CD14-positive monocyte (primary cell): ENCODE measurements at regions not wholly inside any gene's neighbourhood (a gene's known extent, or its start where the extent isn't known, plus 50 kb on each side); places are given as distances from the start of the nearest gene placed in this dataset.

Source experiments
- DNase-seq, 3 donors: peaks; one replicate each; pipeline ENCODE4 v3.0.0-alpha.2; 2011 to 2022
- H2AFZ ChIP-seq: 2 replicates; pipeline ENCODE4 v1.6.0; 2012; ENCODE audit warnings: mild to moderate bottlenecking, low read depth, low read length, inconsistent platforms; ENCODE audit not compliant: insufficient read depth, poor library complexity, severe bottlenecking
- H3K27ac ChIP-seq, 2 donors: 1 replicate in 1 of 2; 2 replicates in 1 of 2; pipeline ENCODE4 v1.5.1; 2012 to 2013; ENCODE audit warnings: low read length in 2 of 2, control low read depth in 1 of 2, inconsistent platforms in 1 of 2, low read depth in 1 of 2, mild to moderate bottlenecking in 1 of 2
- H3K27me3 ChIP-seq, 2 donors: one replicate each; pipeline versions ENCODE4 v1.6.0 to v1.6.1; 2011 to 2013; ENCODE audit warnings: low read length in 2 of 2; ENCODE audit not compliant: control insufficient read depth in 2 of 2, insufficient read depth in 2 of 2
- H3K36me3 ChIP-seq, 2 donors: replicated peaks in 1 of 2; 1 replicate in 1 of 2; 2 replicates in 1 of 2; pipeline versions ENCODE4 v1.5.1 to v1.6.1; 2012 to 2013; ENCODE audit warnings: low read length in 2 of 2, control low read depth in 1 of 2, inconsistent platforms in 1 of 2, mild to moderate bottlenecking in 1 of 2; ENCODE audit not compliant: insufficient read depth in 2 of 2, control insufficient read depth in 1 of 2
- H3K4me1 ChIP-seq, 2 donors: 1 replicate in 1 of 2; 2 replicates in 1 of 2; pipeline versions ENCODE4 v1.5.1 to v1.6.1; 2012 to 2013; ENCODE audit warnings: low read length in 2 of 2, control low read depth in 1 of 2, inconsistent platforms in 1 of 2, mild to moderate bottlenecking in 1 of 2, moderate library complexity in 1 of 2; ENCODE audit not compliant: insufficient read depth in 2 of 2, control insufficient read depth in 1 of 2
- H3K4me2 ChIP-seq: replicated peaks from 2 replicates; pipeline ENCODE3; 2012; ENCODE audit warnings: low read length, moderate library complexity, mild to moderate bottlenecking; ENCODE audit not compliant: poor library complexity, severe bottlenecking; ENCODE audit errors: extremely low read depth
- H3K4me3 ChIP-seq, 3 experiments: fragments of 200-600 bp in 1 of 3; sonication (generic) in 1 of 3; replicated peaks in 1 of 3; 1 replicate in 2 of 3; 2 replicates in 1 of 3; pipeline ENCODE4 v1.5.1; 2011 to 2013; ENCODE audit warnings: low read length in 3 of 3, mild to moderate bottlenecking in 3 of 3, control low read depth in 2 of 3, low read depth in 2 of 3, inconsistent platforms in 1 of 3, moderate library complexity in 1 of 3
- H3K79me2 ChIP-seq: 2 replicates; pipeline ENCODE4 v1.6.0; 2012; ENCODE audit warnings: mild to moderate bottlenecking, control low read depth, inconsistent platforms, low read length, moderate library complexity; ENCODE audit not compliant: insufficient read depth
- H3K9ac ChIP-seq: 2 replicates; pipeline ENCODE4 v1.6.0; 2017; ENCODE audit warnings: low read length, mild to moderate bottlenecking; ENCODE audit not compliant: insufficient read depth, poor library complexity, severe bottlenecking
- H3K9me3 ChIP-seq, 2 donors: replicated peaks in 1 of 2; 1 replicate in 1 of 2; 2 replicates in 1 of 2; pipeline versions ENCODE4 v1.5.1 to v1.6.1; 2012 to 2013; ENCODE audit warnings: low read length in 2 of 2, control low read depth in 1 of 2; ENCODE audit not compliant: control insufficient read depth in 1 of 2, insufficient read depth in 1 of 2
- H4K20me1 ChIP-seq: 2 replicates; pipeline ENCODE4 v1.6.0; 2012; ENCODE audit warnings: mild to moderate bottlenecking, low read length, control low read depth, moderate library complexity; ENCODE audit not compliant: insufficient read depth
- H3K27ac Mint-ChIP-seq, 7 donors: one replicate each; pipeline ENCODE4 v1.8.0; 2020; ENCODE audit warnings: mild to moderate bottlenecking in 7 of 7, mixed read lengths in 7 of 7, moderate library complexity in 6 of 7, inconsistent platforms in 2 of 7
- H3K27me3 Mint-ChIP-seq, 3 donors: one replicate each; pipeline ENCODE4 v1.8.0; 2021 to 2022; ENCODE audit warnings: low read depth in 3 of 3, mild to moderate bottlenecking in 3 of 3, mixed read lengths in 3 of 3, moderate library complexity in 3 of 3, inconsistent platforms in 1 of 3
- H3K36me3 Mint-ChIP-seq, 2 donors: one replicate each; pipeline ENCODE4 v1.8.0; 2020; ENCODE audit warnings: mixed read lengths in 2 of 2, inconsistent platforms in 1 of 2, mild to moderate bottlenecking in 1 of 2
- H3K4me1 Mint-ChIP-seq: one replicate; pipeline ENCODE4 v1.8.0; 2020; ENCODE audit warnings: mild to moderate bottlenecking, mixed read lengths
- H3K4me3 Mint-ChIP-seq, 2 donors: one replicate each; pipeline ENCODE4 v1.8.0; 2020; ENCODE audit warnings: mild to moderate bottlenecking in 2 of 2, mixed read lengths in 2 of 2, moderate library complexity in 1 of 2
- H3K9me3 Mint-ChIP-seq, 7 donors: one replicate each; pipeline ENCODE4 v1.8.0; 2020 to 2022; ENCODE audit warnings: mixed read lengths in 7 of 7, mild to moderate bottlenecking in 6 of 7, moderate library complexity in 6 of 7, inconsistent platforms in 2 of 7
- WGBS: methylation state at CpG from one replicate; pipeline ENCODE4 v1.1.5; 2013; ENCODE audit warnings: missing lambda C conversion rate; ENCODE audit not compliant: insufficient coverage; 5-methylcytosine and 5-hydroxymethylcytosine counted together
- intact Hi-C, 2 donors: fragments of 100-400 bp; cut with micrococcal nuclease; formaldehyde crosslinking; loops; one replicate each; pipeline versions ENCODE4 v1.15.0 to v1.15.1; 2023
- TF ChIP-seq, protein P1 (sequence below): fragments of 200-600 bp; IDR thresholded peaks from one replicate; pipeline ENCODE4 v1.8.0; 2022; ENCODE audit warnings: antibody characterized with exemption, mild to moderate bottlenecking

DNA sequence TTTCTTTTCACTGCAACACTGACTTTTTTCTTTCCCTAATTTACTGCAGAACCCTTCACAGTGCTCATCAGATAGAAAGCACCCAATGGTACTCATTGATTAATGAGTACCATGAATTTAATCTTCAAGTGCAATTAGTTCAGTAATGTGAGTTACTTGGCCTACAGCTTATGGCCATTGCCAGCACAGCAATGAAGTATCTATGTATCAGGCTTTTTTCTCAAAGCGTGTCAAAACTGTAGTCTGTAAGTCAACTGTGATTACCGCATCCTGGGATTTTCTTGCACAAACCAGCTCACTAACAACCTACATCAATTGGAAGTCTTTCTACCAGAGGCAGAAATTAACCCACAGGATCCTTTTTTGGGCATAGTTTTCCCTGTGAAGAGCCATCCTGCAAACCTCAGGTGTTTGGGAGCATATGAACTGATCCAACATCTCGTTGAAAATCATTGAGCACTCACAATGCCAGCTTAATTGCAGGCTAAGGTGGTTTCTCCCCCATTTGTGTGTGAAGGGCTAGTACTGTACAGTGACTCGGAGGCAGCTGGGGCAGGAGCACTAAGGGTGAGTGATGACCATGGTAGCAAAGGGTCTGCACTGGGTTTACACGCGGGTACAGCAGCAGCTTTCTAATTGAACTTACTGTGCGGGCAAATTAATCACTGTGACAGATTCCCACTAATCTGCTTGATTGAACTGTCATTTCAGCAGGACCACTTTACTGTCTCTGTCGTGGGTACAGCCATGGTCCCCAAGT, 619.3 kb downstream of the SNAPC1 start:
- 80% methylated on average over 8 of the region's 8 CpGs for WGBS
- Mint-ChIP-seq H3K9me3 (peaks cover 0 to 13% (median 4%) of the 10 kb centered on the region in 7 donors), H3K36me3 (no peaks in the 10 kb centered on the region), H3K4me1 (no peaks in the 10 kb centered on the region), H3K27ac (no peak overlapping the region), H3K4me3 (no peak overlapping the region), H3K27me3 (no peaks in the 10 kb centered on the region)
- H3K79me2 ChIP-seq, result no peaks in the 10 kb centered on the region
- H2AFZ ChIP-seq, result no peak overlapping the region
- intact Hi-C loops, result no loop called here
- H3K4me2 ChIP-seq, result no peak overlapping the region
- no peaks in the 10 kb centered on the region for H3K4me1 ChIP-seq
- no peak overlapping the region for H3K4me3 ChIP-seq
- DNase-seq, result no peak
- no peaks in the 10 kb centered on the region for H4K20me1 ChIP-seq
- H3K27ac ChIP-seq, result no peak overlapping the region
- H3K27me3 ChIP-seq, result no peaks in the 10 kb centered on the region
- H3K36me3 ChIP-seq, result no peaks in the 10 kb centered on the region
- H3K9me3 ChIP-seq, result peaks cover 0 to 7% of the 10 kb centered on the region in 2 donors
- H3K9ac ChIP-seq, result no peak overlapping the region
- TF ChIP-seq, protein P1, sequence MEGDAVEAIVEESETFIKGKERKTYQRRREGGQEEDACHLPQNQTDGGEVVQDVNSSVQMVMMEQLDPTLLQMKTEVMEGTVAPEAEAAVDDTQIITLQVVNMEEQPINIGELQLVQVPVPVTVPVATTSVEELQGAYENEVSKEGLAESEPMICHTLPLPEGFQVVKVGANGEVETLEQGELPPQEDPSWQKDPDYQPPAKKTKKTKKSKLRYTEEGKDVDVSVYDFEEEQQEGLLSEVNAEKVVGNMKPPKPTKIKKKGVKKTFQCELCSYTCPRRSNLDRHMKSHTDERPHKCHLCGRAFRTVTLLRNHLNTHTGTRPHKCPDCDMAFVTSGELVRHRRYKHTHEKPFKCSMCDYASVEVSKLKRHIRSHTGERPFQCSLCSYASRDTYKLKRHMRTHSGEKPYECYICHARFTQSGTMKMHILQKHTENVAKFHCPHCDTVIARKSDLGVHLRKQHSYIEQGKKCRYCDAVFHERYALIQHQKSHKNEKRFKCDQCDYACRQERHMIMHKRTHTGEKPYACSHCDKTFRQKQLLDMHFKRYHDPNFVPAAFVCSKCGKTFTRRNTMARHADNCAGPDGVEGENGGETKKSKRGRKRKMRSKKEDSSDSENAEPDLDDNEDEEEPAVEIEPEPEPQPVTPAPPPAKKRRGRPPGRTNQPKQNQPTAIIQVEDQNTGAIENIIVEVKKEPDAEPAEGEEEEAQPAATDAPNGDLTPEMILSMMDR, result no peak

DNA sequence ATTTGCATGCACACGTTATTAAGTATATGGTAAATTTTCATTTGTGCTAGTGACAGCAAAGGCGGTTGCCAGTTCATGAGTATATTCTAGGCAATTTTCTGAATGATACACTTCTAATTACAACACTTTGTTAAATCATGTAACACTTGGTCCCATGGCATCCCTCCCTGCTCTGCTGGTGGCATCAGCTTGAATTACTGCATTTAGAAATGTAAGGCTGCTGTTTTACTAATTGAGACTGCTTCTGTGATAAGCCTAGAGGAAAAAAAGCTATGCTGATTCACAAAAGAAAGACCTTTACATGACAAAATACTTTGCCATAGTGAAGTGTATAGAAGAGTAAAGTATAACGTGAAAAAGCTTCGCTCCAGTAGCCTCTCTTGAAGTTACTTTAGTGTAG, 636.1 kb downstream of the KCNH5 start:
- peaks cover 0 to 5% (median 2%) of the 10 kb centered on the region in 7 donors for H3K9me3 Mint-ChIP-seq
- Histone ChIP-seq H3K36me3 (no peaks in the 10 kb centered on the region), H3K27me3 (no peaks in the 10 kb centered on the region), H3K27ac (no peak overlapping the region), H3K4me2 (no peak overlapping the region), H3K9me3 (no peaks in the 10 kb centered on the region), H3K4me1 (no peaks in the 10 kb centered on the region), H3K4me3 (no peak overlapping the region), H3K79me2 (no peaks in the 10 kb centered on the region), H2AFZ (no peak overlapping the region), H3K9ac (no peak overlapping the region), H4K20me1 (no peaks in the 10 kb centered on the region)
- TF ChIP-seq, protein P1, result no peak
- H3K4me1 Mint-ChIP-seq, result no peaks in the 10 kb centered on the region
- WGBS, result no CpG with 5 or more reads among the region's 4 CpGs
- no peak overlapping the region for H3K4me3 Mint-ChIP-seq
- no peak for DNase-seq
- H3K27ac Mint-ChIP-seq, result no peak overlapping the region
- no peaks in the 10 kb centered on the region for H3K36me3 Mint-ChIP-seq
- intact Hi-C loops, result no loop called here
- H3K27me3 Mint-ChIP-seq, result no peaks in the 10 kb centered on the region
